GM18502 (cell line): ENCODE measurements at regions not wholly inside any gene's neighbourhood (a gene's known extent, or its start where the extent isn't known, plus 50 kb on each side); places are given as distances from the start of the nearest gene placed in this dataset.
"Not testable (repeated sequence)": the region's sequence is repeated elsewhere in the genome, so short reads cannot be mapped to it uniquely, and the experiment has no call there.

Experiments
- ATAC-seq: cut with Tn5 transposase; IDR thresholded peaks from one replicate; pipeline ENCODE4 v1.9.1; 2021; ENCODE audit warnings: mild to moderate bottlenecking; ENCODE audit not compliant: unreplicated experiment, poor library complexity

DNA sequence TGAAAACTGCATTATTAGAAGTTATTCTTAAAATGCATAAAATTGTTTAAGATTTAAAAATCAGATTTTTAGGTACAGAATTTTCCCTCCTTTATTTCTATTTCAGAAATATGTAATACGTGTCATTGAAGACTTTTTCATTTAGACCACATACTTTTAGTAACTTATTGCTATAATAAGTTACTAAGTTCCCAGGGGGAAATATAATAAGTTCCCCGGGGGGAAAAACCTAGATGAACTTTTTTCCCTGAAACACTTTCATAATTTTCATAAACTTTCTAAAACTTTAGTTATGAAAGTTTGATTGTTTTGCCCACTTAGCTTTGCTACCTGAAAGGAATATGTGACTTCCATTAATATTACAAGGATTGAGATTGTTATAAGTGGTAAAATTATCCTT, 1341.5 kb upstream of the IGFBP7 start:
- ATAC-seq = no peak

DNA sequence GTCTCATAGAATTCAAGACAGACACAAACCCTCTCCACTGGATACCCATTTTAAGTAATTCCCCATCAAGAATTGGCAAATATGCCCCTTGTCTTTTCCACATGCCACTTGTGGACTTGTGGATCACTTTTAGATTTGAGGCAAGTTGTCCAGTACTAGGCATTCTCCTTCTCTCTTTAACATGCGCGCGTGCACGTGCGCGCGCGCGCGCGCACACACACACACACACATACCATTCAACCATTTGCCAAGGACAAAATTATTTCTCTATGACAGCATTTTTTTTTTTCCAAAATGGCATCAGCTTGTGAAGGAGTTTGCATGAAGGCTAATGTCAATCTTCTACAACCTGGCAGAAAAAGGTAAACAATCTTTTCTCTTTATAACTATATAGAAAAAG, 1325.7 kb upstream of the IGFBP7 start:
- no peak for ATAC-seq

DNA sequence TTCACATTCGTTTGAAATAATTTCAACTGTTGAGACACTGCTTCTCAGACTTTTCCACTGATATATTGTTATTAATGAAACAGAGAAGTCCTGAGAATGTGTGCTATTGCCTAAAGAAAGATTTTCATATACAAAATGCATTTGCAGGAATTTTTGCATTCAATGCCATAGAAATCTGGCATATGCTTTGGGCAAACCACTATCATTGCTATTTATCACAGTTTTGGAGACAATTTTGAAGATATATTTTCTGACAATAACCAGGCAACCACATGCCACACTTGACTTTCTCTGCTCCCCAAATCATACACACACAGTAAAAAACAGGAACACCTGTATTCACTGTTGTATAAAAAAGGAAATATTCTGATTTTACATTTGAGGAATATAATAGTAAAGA, 1303.7 kb upstream of the IGFBP7 start:
- no peak for ATAC-seq

- no peak for ATAC-seq
Measured at GRCh38 chr4:58411904-58412303, 1301.7 kb upstream of the IGFBP7 start.

DNA sequence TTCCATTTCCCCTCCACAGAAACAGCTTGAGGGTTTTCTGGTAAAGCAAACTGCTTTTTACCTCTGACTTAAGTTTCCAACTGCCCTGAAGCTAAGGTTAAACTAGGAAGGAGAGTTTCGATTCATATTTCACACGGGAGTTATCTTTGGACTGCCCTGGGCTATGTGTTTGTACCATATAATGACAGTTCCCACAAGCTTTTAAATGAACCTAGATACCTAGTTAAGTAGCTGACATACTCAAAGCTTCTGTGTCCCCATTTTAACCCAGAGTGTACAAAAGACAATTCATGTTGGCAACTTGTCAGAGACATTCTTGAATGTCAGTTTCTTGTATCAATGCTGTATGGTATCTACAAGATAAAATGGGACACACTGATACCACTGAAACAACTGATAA, 1296.6 kb upstream of the IGFBP7 start:
- ATAC-seq = no peak

GRCh38 chr4:58368221-58368620, 1258.0 kb upstream of the IGFBP7 start:
- no peak for ATAC-seq

DNA sequence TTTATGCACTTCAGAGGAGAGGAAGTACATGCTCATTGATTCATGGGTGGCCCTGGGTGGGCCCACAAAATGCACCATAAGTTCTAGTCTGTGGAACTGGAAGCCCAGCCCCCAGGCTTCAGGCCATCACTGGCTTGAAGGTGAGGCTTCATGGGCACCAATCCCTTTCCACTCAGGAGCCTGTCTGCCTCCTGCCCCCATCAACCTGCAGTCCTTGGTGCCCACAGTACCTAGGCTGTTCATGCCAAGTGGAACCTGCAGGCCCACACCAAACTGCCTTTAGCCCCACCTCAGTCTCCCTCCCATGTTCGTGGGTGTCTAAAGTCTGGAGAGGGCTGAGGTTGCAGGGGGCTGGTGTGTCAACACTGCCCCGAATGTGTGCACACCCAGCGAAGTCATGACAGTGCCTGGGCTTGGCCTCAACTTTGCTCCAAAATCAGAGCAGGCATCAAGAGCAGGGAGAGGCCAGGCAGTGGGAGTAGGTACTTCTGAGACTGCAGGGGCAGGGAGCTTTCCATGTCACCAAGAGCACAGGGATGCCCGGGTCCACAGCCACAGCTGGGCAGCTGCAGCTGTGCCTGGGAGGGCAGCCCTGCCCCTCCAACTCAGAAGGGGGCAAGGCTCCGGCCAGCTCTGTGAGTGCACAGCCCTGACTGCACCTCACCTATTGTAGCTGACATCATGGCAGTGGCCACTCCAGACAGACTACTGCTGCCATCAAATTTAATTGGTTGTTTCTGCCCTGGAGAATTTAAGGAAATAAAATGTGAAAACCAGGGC, 1250.4 kb upstream of the IGFBP7 start:
- no peak for ATAC-seq

GRCh38 chr4:58359590-58359989, 1249.4 kb upstream of the IGFBP7 start:
- no peak for ATAC-seq

DNA sequence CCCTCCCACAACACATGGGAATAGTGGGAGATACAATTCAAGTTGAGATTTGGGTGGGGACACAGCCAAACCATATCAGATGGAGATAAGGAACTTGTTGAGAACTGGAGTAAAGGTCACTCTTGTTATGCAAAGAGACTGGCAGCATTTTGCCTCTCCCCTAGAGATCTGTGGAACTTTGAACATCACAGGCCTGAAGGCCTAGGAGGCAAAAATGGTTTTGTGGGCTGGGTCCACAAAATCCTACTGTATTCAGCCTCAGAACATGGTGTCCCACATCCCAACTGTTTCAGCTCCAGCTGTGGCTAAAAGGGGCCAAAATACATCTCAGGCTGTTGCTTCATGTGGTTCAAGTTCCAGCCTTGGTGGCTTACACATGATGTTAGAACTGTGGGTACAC, 1247.8 kb upstream of the IGFBP7 start:
- no peak for ATAC-seq

GRCh38 chr4:58325070-58325469, 1214.9 kb upstream of the IGFBP7 start:
- ATAC-seq = no peak

DNA sequence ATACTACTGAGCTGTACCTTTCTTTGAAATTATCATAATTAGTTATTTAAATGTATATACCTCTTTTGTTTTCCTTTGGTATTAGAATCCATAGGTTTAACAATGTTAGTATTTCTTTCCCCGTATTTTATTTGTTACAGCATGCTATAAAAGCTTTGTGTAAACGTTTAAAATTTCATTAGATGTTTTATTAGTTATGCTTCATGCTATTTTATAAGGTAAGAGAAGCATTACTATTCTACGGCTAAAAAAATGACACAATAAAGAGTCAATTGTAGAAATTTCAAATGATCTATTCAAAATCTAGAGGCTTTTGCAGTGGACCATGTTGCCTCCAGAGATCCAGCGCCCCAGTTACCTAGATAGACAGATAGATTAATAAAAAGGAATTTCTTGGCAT, 1203.3 kb upstream of the IGFBP7 start:
- no peak for ATAC-seq

DNA sequence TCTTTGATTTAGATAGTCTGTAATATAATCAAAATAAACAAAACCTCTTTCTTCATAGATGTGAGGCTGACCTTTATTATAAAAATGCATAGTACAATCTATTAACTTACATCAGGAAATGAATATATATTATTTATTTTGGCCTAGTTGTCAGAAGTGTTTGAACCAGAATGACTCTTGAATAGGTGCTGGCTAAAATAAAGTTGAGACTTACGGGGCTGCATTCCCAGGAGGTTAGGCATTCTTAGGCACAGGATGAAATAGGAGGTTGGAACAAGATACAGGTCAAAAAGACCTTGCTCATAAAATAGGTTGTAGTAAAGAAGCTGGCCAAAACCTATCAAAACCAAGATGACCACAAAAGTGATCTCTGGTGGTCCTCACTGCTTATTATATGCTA, 1193.3 kb upstream of the IGFBP7 start:
- no peak for ATAC-seq

DNA sequence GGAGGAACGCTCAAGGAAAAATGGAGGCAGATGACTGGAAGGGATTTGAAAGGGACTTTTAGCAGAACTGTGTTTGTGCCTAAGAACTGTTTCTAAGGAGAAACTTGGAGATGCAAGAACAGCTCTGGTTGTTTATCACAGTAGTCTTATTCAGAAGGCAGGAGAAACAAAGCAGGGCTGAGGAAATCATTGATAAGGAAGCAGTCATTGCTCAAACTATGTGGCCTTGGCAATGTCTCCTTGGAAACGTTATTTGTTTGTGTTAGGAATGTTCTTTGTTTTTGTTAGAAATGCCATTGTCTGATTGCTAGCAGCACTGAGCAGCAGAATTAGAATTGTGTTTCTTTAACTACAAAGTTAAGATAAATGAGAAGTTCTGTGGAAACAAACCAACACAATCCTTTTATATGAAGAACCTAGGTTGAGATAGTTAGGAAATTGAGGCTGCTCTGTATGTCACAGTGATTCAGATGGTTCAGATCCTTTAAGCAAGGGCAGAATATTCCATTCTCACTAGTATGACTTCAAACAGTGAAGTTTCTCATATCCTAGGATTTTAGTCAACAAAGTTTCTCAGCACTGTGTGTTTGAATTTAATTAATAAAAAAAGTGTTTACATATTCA, 1191.3 kb upstream of the IGFBP7 start:
- no peak for ATAC-seq

GRCh38 chr4:58286335-58286734, 1176.2 kb upstream of the IGFBP7 start:
- ATAC-seq = no peak

GRCh38 chr4:58280928-58281327, 1170.7 kb upstream of the IGFBP7 start:
- ATAC-seq = not testable (repeated sequence)

DNA sequence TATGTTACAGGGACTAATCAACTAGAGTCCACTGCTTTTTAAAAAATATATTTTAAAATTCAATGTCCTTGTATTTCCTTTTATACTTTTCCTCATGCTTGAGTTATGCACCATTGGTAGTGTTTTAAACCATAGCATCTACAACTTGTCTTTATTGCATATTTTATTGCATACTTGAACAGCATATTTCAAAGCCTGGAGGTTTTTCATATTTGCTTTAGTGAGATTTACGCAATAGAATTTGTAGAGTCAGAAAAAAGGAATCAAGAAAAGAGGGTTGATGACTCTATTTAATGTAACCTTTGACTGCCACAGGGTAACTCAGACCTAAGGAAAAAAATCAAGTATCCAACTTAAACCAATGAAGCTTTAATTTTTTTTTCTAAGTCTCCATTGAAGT, 1165.7 kb upstream of the IGFBP7 start:
- no peak for ATAC-seq

DNA sequence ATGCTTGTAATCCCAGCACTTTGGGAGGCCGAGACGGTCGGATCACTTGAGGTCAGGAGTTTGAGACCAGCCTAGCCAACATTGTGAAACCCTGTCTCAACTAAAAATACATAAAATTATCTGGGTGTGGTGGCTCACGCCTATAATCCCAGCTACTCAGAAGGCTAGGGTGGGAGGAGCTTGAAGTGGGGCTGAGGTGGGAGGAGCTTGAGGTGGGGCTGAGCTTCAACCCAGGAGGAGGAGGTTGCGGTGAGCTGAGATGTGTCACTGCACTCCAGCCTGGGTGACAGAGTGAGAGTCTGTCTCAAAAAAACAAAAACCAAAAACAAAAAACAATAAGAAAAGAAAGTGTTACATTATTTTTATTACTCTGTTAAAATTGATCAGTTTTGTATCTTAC, 1164.4 kb upstream of the IGFBP7 start:
- ATAC-seq = no peak

GRCh38 chr4:58272311-58272710, 1162.1 kb upstream of the IGFBP7 start:
- ATAC-seq = no peak

DNA sequence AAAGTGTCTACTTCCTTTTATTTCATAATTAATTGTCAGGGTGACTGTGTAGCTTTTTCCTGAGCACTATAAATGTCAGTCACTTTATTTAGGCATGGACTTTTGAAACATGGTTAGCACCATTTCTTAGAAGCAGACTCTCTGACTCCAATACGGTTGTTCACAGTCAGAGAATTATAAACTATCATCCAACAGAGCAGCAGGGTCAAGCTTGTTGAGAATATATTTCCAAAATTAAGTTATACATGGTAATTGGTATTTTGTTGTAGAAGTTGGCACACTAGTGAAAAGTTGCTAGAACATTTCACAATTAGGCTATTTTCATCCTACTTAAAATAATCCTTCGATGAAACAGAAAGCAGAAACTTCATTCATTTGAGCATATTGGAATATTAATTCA, 1155.5 kb upstream of the IGFBP7 start:
- ATAC-seq = no peak

DNA sequence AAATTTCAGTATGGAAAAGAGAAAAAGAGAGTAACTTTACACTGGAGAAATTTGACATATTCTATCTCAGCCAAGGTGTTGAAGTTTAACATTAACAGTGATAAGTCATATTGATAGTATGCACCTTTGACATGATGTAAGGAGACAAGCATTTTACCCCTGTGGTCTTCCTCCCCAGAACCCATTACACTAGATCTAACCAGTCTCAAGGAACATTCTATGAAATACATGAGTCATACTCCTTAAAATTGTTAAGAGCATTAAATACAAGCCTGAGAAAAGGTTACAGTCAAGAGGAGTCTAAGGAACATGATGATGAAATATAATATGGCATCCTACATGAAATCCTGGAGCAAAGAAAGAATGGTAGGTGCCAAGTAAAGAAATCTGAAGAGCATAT, 1151.3 kb upstream of the IGFBP7 start:
- ATAC-seq = no peak

GRCh38 chr4:58254291-58254690, 1144.1 kb upstream of the IGFBP7 start:
- no peak for ATAC-seq

GRCh38 chr4:58252656-58253055, 1142.5 kb upstream of the IGFBP7 start:
- ATAC-seq = no peak
